ENCODE measurements at regions not wholly inside any gene's neighbourhood (a gene's known extent, or its start where the extent isn't known, plus 50 kb on each side); places are given as distances from the start of the nearest gene placed in this dataset.
A peak's percentile ranks its signal among the peaks of the same experiment; 100 is the strongest.

DNA sequence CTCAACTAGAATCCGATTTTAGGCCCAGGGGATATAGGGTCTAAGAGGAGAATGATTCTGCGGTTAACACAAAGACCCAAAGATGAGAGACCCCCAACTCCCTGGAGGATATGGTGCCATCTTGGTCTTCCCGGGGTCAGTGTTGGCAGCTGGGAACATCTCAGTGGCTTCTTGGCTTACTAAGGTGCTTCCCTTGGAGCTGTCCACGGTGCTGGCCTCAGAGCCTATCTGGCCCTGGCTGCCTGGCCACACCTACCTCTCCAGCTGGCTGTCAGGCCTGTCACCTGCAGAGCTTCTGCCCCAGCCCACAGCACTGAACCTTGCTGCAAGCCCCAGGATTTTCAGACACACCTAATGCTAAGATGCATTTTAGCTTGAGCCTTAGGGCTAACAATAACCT lies 70.7 kb upstream of the THY1 start:
- DNase-seq: no peak
- Mint-ChIP-seq H3K4me1 (no peaks in the 10 kb centered on the region), H3K27ac (no peak overlapping the region), H3K9me3 (no peaks in the 10 kb centered on the region), H3K27me3 (peaks cover 38% of the 10 kb centered on the region), H3K4me3 (no peak overlapping the region)
- no peak for ATAC-seq

GRCh38 chr11:119491753-119492510 lies 69.0 kb upstream of the THY1 start:
- H3K27ac Mint-ChIP-seq: no peak overlapping the region
- no peak for ATAC-seq
- H3K4me3 Mint-ChIP-seq: no peak overlapping the region
- H3K27me3 Mint-ChIP-seq: peaks cover 39% of the 10 kb centered on the region
- no peak for DNase-seq
- H3K9me3 Mint-ChIP-seq: no peaks in the 10 kb centered on the region
- H3K4me1 Mint-ChIP-seq: no peaks in the 10 kb centered on the region

DNA sequence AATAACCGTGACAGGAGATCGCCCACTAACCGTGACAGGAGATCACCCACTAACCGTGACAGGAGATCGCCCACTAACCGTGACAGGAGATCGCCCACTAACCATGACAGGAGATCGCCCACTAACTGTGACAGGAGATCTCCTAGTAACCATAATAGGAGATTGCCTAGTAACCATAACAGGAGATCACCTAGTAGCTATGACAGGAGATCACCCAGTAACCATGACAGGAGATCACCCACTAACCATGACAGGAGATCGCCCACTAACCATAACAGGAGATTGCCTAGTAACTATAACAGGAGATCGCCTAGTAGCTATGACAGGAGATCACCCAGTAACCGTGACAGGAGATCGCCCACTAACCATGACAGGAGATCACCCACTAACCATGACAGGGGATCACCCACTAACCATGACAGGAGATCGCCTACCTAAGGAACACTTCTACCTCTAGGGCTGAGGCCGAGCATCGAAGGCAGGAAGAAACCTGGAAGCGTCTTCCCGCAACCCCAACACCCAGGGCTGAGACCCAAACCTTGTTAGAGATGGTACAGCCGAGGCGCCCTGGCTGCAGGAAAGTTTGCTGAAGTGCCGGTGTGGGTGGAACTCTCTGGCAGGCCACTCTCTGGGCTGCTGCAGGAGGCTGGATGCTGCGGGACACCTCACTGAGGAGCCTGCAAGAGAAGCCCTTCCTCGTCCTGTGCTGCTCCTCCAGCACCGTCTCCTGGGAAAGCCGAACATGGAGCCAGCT lies 67.5 kb upstream of the THY1 start:
- H3K4me1 Mint-ChIP-seq: no peaks in the 10 kb centered on the region
- H3K4me3 Mint-ChIP-seq: no peak overlapping the region
- no peaks in the 10 kb centered on the region for H3K9me3 Mint-ChIP-seq
- DNase-seq (no peak), ATAC-seq (no peak)
- H3K27ac Mint-ChIP-seq: no peak overlapping the region
- peaks cover 29% of the 10 kb centered on the region for H3K27me3 Mint-ChIP-seq

- ATAC-seq (no peak), DNase-seq (no peak)
- H3K27me3 Mint-ChIP-seq: peaks cover 17% of the 10 kb centered on the region
- H3K9me3 Mint-ChIP-seq: no peaks in the 10 kb centered on the region
- H3K4me3 Mint-ChIP-seq: no peak overlapping the region
- no peak overlapping the region for H3K27ac Mint-ChIP-seq
- H3K4me1 Mint-ChIP-seq: no peaks in the 10 kb centered on the region
Observed at GRCh38 chr11:119489087-119489486, 66.1 kb upstream of the THY1 start.

DNA sequence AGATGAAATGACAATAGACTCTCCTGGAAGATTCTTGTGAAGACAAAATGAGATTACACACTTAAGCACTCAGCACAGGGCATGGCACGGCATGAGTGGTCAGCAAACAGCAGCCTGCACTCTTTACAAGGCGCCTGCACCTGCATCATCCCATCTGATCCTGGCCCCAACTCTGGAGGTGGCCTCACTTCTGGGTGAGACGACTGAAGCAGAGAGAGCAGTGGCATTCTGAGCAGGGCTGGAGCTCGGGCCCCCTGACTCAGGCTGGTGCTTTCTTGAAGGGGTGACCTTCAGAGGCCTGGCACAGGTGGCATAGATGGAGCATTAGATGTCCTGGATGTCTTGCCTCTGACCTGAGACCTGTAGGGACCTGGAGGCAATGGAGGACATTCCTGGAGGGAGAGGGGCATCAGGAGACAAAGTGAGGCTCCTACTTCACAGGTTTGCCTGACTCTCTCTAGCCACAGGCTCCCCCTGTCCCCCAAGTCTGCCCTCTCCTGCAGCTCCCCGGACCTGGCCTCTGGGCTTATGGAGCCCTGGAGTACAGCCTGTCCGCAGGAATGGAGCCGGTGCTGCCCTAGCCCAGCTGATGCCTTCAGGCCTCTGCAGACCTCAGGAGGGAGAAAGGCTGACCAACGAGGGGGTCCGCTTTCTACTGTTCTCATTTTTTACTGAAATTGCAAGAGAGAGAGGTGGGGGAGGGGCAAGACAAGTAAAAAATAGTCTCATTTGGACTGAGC lies 65.5 kb upstream of the THY1 start:
- peaks cover 17% of the 10 kb centered on the region for H3K27me3 Mint-ChIP-seq
- no peak overlapping the region for H3K4me3 Mint-ChIP-seq
- H3K27ac Mint-ChIP-seq: no peak overlapping the region
- no peak for ATAC-seq
- no peaks in the 10 kb centered on the region for H3K4me1 Mint-ChIP-seq
- DNase-seq: peak in 1 of 2 donors; percentile 2
- H3K9me3 Mint-ChIP-seq: no peaks in the 10 kb centered on the region

DNA sequence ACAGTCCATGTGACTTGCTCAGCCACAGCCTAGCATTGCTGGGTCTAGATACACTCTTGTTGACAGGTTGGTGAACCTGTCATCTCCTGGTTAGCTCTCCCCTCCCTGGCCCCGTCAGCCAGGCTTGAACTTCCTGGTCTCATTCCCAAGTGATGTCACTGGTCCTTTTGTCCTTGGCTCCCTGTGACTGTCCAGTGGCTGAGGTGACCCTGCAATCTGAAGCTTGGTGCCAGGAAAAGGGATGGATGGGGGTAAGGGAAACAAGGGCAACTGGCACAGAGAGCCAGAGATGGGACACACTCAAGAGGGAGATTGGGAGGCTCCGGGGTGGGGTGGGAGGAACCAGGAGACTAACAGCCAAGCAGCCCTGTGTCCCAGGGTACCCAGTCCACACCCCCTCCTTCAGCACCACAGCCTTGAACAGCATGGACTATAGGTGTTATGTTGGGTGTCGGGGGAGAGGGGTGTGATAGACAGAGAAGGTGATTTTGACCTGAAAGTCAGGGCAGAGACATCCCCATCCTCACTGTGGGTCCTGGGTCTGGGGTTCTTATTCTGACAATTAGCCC lies 63.8 kb upstream of the THY1 start:
- Mint-ChIP-seq H3K27ac (no peak overlapping the region), H3K9me3 (no peaks in the 10 kb centered on the region), H3K4me1 (no peaks in the 10 kb centered on the region), H3K27me3 (peaks cover 21% of the 10 kb centered on the region), H3K4me3 (no peak overlapping the region)
- no peak for ATAC-seq
- DNase-seq: peak in 1 of 2 donors; percentile 1

DNA sequence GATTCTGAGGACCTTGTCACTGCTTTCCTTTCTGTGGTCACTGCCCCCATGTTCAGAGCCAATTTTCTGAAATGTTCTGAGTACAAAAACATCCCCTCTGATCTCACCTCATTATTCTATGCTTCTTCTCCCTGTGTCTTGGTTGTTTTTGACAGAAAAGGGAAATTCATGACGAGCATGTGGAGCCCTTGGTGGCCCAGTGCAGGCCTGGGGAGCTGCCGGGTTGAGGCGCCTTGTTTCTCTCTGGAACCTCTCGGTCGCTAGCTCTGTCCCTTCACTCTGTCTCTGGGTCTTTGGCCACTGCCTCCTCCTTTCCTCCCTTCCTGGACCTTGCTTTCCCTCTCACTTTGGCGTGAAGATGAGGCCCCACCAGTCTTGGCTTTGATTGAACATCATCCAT lies 63.0 kb upstream of the THY1 start:
- Mint-ChIP-seq H3K4me1 (peaks cover 6% of the 10 kb centered on the region), H3K9me3 (no peaks in the 10 kb centered on the region), H3K4me3 (no peak overlapping the region), H3K27me3 (peaks cover 25% of the 10 kb centered on the region), H3K27ac (no peak overlapping the region)
- no peak for ATAC-seq
- no peak for DNase-seq

DNA sequence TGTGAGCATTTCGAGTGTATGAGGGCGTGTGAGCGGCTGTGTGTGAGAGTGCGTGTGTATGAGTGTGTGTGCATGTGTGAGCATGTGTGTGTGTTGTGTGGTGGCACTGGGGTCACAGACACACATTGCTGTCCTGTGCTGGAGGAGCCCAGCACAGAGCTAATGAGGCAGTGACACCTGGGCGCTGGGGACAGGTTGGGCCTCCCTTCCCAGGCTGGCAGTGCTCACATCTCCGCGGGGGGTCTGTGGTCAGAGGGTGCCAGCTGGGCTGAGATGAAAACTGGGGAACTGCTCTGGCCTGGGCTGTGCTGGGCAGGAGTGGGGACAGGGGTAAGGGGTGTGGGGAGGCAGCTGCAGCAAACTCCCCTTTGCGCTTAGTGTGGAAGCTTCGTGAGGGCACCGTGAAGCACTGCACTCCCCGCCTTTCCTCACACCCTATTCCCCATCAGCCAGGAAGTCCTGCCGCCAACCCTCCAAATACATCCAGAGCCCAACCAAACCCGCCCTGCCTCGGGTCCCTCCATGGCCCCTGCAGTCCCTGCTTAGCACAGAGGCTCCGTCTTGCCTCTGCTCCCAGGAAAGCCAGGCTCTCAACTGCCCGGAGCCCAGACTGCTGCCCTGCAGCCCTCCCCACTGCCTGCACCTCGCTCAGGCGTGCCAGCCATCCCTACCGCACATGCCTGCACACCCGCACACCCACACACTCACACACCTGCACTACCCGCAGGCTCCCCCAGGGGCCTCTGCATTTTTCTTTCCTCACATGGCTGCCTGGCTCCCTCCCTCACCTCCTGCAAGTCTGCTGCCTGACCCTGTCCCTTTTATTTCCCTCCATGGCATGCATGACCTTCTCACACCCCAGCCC lies 62.0 kb upstream of the THY1 start:
- Mint-ChIP-seq H3K4me3 (no peak overlapping the region), H3K27ac (peak overlapping the region; percentile 5 to 45), H3K9me3 (no peaks in the 10 kb centered on the region), H3K4me1 (peaks cover 6% of the 10 kb centered on the region), H3K27me3 (peaks cover 32% of the 10 kb centered on the region)
- ATAC-seq (peak; percentile 23), DNase-seq (peak in 1 of 2 donors; percentile 6)

DNA sequence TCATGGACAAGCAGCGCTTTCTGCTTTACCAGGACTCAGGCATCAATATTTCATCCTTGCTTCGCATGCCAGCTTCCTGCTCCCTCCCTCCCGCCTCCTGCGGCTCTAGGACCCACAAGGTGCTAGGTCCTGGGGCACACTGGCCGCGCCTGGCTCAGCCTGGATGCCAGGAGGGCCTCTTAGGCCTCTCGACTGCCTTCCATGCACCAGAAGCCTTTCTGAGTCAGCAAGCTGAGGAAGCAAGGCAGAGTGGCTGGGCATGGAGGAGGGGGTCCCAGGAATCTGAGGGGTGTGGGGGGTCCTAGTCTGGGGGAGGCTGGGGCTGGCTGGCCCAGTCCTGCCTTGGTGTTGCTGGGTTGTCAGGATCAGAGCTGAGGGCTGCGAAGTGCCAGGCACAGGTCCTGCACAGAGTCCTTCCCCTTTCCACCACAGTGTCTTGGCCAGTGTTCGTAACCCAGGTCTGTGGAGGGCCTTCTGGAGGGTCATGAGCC lies 61.0 kb upstream of the THY1 start:
- no peak overlapping the region for H3K27ac Mint-ChIP-seq
- H3K4me3 Mint-ChIP-seq: no peak overlapping the region
- no peaks in the 10 kb centered on the region for H3K9me3 Mint-ChIP-seq
- H3K27me3 Mint-ChIP-seq: peaks cover 34% of the 10 kb centered on the region
- peaks cover 9% of the 10 kb centered on the region for H3K4me1 Mint-ChIP-seq
- DNase-seq (peak in 1 of 2 donors; percentile 5), ATAC-seq (no peak)

- Mint-ChIP-seq H3K4me1 (peaks cover 12% of the 10 kb centered on the region), H3K27ac (peak overlapping the region in 1 of 2 donors; percentile 27), H3K27me3 (peaks cover 34% of the 10 kb centered on the region), H3K4me3 (no peak overlapping the region), H3K9me3 (no peaks in the 10 kb centered on the region)
- ATAC-seq (no peak), DNase-seq (peak in 1 of 2 donors; percentile 8)
Observed at GRCh38 chr11:119483341-119483880, 60.4 kb upstream of the THY1 start.

GRCh38 chr11:119482521-119483011 lies 59.6 kb upstream of the THY1 start:
- Mint-ChIP-seq H3K4me1 (peaks cover 12% of the 10 kb centered on the region), H3K9me3 (no peaks in the 10 kb centered on the region), H3K27ac (no peak overlapping the region), H3K4me3 (no peak overlapping the region), H3K27me3 (peaks cover 27% of the 10 kb centered on the region)
- peak in 1 of 2 donors; percentile 7 for DNase-seq
- ATAC-seq: no peak

GRCh38 chr11:119481667-119482400 lies 58.9 kb upstream of the THY1 start:
- H3K27ac Mint-ChIP-seq: no peak overlapping the region
- DNase-seq (peak in 1 of 2 donors; percentile 6), ATAC-seq (no peak)
- no peak overlapping the region for H3K4me3 Mint-ChIP-seq
- H3K4me1 Mint-ChIP-seq: peaks cover 12% of the 10 kb centered on the region
- H3K9me3 Mint-ChIP-seq: no peaks in the 10 kb centered on the region
- H3K27me3 Mint-ChIP-seq: peaks cover 25% of the 10 kb centered on the region

DNA sequence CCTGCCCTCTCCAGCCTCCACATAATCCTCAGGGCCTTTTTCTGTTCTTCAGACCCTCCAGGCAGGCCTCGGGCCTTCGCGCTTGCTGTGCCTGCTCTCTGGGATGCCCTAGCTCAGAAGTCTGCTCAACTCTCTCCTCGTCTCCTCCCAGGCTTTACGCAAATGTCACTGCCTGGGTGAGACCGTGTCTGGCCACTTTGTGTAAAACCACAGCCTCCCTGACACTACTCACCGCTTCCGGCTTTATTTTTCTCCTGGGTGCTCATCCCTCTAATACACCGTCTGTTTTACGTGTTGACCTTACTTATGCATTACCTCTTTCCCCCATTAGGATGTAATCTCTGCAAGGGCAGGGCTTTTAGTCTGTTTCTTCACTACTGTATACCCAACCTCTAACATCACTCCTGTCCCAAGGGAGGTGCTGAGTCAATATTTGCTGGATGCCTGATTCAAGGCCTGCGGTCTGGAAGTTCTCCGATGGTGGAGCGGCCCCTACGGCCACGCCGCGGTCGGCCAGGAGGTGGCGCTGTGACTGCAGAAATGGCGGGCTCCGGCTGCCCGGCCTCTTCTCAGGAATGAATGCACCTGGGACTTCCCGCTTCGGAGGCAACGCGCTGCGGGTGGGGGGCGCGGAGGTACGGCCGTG lies 58.2 kb upstream of the THY1 start:
- Mint-ChIP-seq H3K9me3 (no peaks in the 10 kb centered on the region), H3K4me3 (no peak overlapping the region), H3K4me1 (peaks cover 12% of the 10 kb centered on the region), H3K27ac (no peak overlapping the region), H3K27me3 (peaks cover 32% of the 10 kb centered on the region)
- ATAC-seq: peak; percentile 77
- peak; percentile 76 to 77 for DNase-seq
